HepG2 (cell line): ENCODE measurements at regions not wholly inside any gene's neighbourhood (a gene's known extent, or its start where the extent isn't known, plus 50 kb on each side); places are given as distances from the start of the nearest gene placed in this dataset.

Experiments
- ATAC-seq: fragments of 200-7000 bp; cut with Tn5 transposase; 3 replicates; pipeline ENCODE4 v1.9.1; 2020; ENCODE audit warnings: mild to moderate bottlenecking, moderate library complexity
- BruUV-seq: library from RNA; stranded (reverse); fragments of 400-500 nt; replicated peaks from 2 replicates; lab custom pipeline; 2021; lab: Mats Ljungman, UMichigan
- CTCF ChIA-PET: fragments of 300-600 bp; formaldehyde crosslinking; extraction: SDS; loops from one replicate; lab custom pipeline; 2021; ENCODE audit warnings: low total read pairs, inconsistent platforms, low intra/inter-chr PET ratio; lab: Yijun Ruan, JAX
- POLR2A ChIA-PET: fragments of 350-600 bp; sonication (Branson Sonifier 250); formaldehyde crosslinking; loops from one replicate; lab custom pipeline; 2020; ENCODE audit warnings: antibody characterized with exemption, inconsistent platforms; lab: Yijun Ruan, JAX
- DNase-seq: peaks from one replicate; pipeline ENCODE4 v3.0.0-alpha.2; 2015; ENCODE audit warnings: low spot score
- FAIRE-seq: peaks from 3 replicates; lab custom pipeline; 2011; peaks lifted over from hg19 to GRCh38; lab: Jason Lieb, UNC
- H2AFZ ChIP-seq: one replicate; pipeline ENCODE4 v1.6.1; 2011; ENCODE audit warnings: low read length, inconsistent platforms
- H3K27ac ChIP-seq: fragments of 300-600 bp; 3 replicates; pipeline ENCODE4 v1.8.0; 2011; ENCODE audit warnings: mixed run types, mild to moderate bottlenecking, mixed read lengths, low read length, inconsistent platforms; ENCODE audit not compliant: insufficient read depth; ENCODE audit errors: extremely low read length
- H3K27me3 ChIP-seq, 2 experiments: fragments of 200-600 bp in 1 of 2; 2 replicates in 1 of 2; 3 replicates in 1 of 2; pipeline versions ENCODE4 v1.6.0 to v1.8.0; 2011; ENCODE audit warnings: low read length in 2 of 2, mild to moderate bottlenecking in 2 of 2, moderate library complexity in 2 of 2, inconsistent platforms in 1 of 2; ENCODE audit not compliant: insufficient read depth in 2 of 2, control insufficient read depth in 1 of 2
- H3K36me3 ChIP-seq, 2 experiments: fragments of 200-600 bp in 1 of 2; replicated peaks in 1 of 2; 2 replicates in 1 of 2; 3 replicates in 1 of 2; pipeline versions ENCODE4 v1.5.1 to v1.8.0; 2011; ENCODE audit warnings: low read length in 2 of 2, inconsistent platforms in 1 of 2; ENCODE audit not compliant: insufficient read depth in 2 of 2, control insufficient read depth in 1 of 2
- H3K4me1 ChIP-seq: 2 replicates; pipeline ENCODE4 v1.5.1; 2012; ENCODE audit warnings: low read length, inconsistent platforms; ENCODE audit not compliant: insufficient read depth
- H3K4me2 ChIP-seq: 2 replicates; pipeline ENCODE4 v1.6.0; 2011; ENCODE audit warnings: low read depth, low read length, inconsistent platforms
- H3K4me3 ChIP-seq, 3 experiments: fragments of 200-600 bp in 1 of 3; sonication (generic), shearing (Covaris generic) in 1 of 3; replicated peaks in 1 of 3; 2 replicates each; pipeline ENCODE4 v1.5.1; 2011 to 2016; ENCODE audit warnings: low read length in 3 of 3, inconsistent platforms in 2 of 3, low read depth in 2 of 3, mild to moderate bottlenecking in 2 of 3, control low read depth in 1 of 3, mixed read lengths in 1 of 3; ENCODE audit not compliant: insufficient read depth in 1 of 3
- H3K79me2 ChIP-seq: one replicate; pipeline ENCODE4 v1.6.1; 2011; ENCODE audit warnings: low read length, inconsistent platforms; ENCODE audit not compliant: insufficient read depth
- H3K9ac ChIP-seq: 2 replicates; pipeline ENCODE4 v1.6.0; 2011; ENCODE audit warnings: mild to moderate bottlenecking, low read depth, low read length, inconsistent platforms; ENCODE audit not compliant: insufficient read depth
- H3K9me3 ChIP-seq: 2 replicates; pipeline ENCODE4 v1.5.1; 2012; ENCODE audit warnings: mild to moderate bottlenecking, low read length
- H4K20me1 ChIP-seq: 2 replicates; pipeline ENCODE4 v1.6.0; 2011; ENCODE audit warnings: inconsistent platforms, mild to moderate bottlenecking, low read length, moderate library complexity; ENCODE audit not compliant: insufficient read depth
- FOSL1 ChIP-seq: sonication (generic); formaldehyde crosslinking; IDR thresholded peaks from 2 replicates; pipeline ENCODE4 v1.9.0; 2021; ENCODE audit warnings: missing genetic modification reagents, borderline replicate concordance
- HDAC1 ChIP-seq: sonication (generic); formaldehyde crosslinking; IDR thresholded peaks from 2 replicates; pipeline ENCODE4 v1.5.1; 2020; ENCODE audit warnings: mild to moderate bottlenecking, missing genetic modification reagents
- MBNL3 ChIP-seq: fragments of 250-450 bp; sonication (Bioruptor Pico); conservative IDR thresholded peaks from 2 replicates; pipeline ENCODE4 v1.8.0; 2022; ENCODE audit warnings: mild to moderate bottlenecking, inconsistent platforms
- NFRKB ChIP-seq: fragments of 450-650 bp; IDR thresholded peaks from 2 replicates; pipeline ENCODE4 v1.6.1; 2017
- RAD51 ChIP-seq: fragments of 450-650 bp; IDR thresholded peaks from 2 replicates; pipeline ENCODE4 v1.6.1; 2016; ENCODE audit warnings: borderline replicate concordance
- ZMYM2 ChIP-seq: sonication (generic); formaldehyde crosslinking; IDR thresholded peaks from 2 replicates; pipeline ENCODE4 v1.8.0; 2022; ENCODE audit warnings: mild to moderate bottlenecking, missing genetic modification reagents
- ZNF574 ChIP-seq: sonication (generic); formaldehyde crosslinking; IDR thresholded peaks from 2 replicates; pipeline ENCODE4 v1.4.0; 2020; ENCODE audit warnings: missing genetic modification reagents
- WGBS: methylation state at CpG from one replicate; pipeline ENCODE4 v1.1.6; 2017; ENCODE audit warnings: low lambda C conversion rate; 5-methylcytosine and 5-hydroxymethylcytosine counted together
- in situ Hi-C: cut with HindIII; loops from 2 replicates; pipeline ENCODE4 v1.10.0; 2017; ENCODE audit warnings: low pct_unique_long_range_greater_than_20kb; ENCODE audit not compliant: extremely low pct_ligation_motif_present
- intact Hi-C: fragments of 100-400 bp; cut with micrococcal nuclease; formaldehyde crosslinking; loops from one replicate; pipeline ENCODE4 v1.10.0; 2022; ENCODE audit not compliant: unreplicated experiment

- TF ChIP-seq ZNF574 (CRISPR knock-in tag), result no peak
- no peak for TF ChIP-seq NFRKB
These were observed 133.8 kb upstream of the EMCN start (continued) for GRCh38 chr4:100651499-100652175.

- DNase-seq, result no peak
- H2AFZ ChIP-seq, result no peak overlapping the region
- H3K9me3 ChIP-seq, result no peaks in the 10 kb centered on the region
- POLR2A ChIA-PET, result no interaction called here
- no peak overlapping the region for H3K4me2 ChIP-seq
- H3K9ac ChIP-seq, result no peak overlapping the region
- no peak for ATAC-seq
- no peaks in the 10 kb centered on the region for H3K79me2 ChIP-seq
- BruUV-seq, result no TSS peak
- no peaks in the 10 kb centered on the region for H4K20me1 ChIP-seq
- FAIRE-seq, result no peak
- in situ Hi-C loops, result no loop called here
- TF ChIP-seq FOSL1, result no peak
- TF ChIP-seq RAD51, result no peak
- no peak for TF ChIP-seq MBNL3
- TF ChIP-seq ZMYM2 (CRISPR knock-in tag), result no peak
- TF ChIP-seq HDAC1 (CRISPR knock-in tag), result no peak
- TF ChIP-seq, all 625 proteins: peak for 0
- Histone ChIP-seq H3K4me3 (no peak overlapping the region), H3K27ac (no peak overlapping the region), H3K4me1 (no peaks in the 10 kb centered on the region), H3K36me3 (no peaks in the 10 kb centered on the region), H3K27me3 (no peaks in the 10 kb centered on the region)
- intact Hi-C loops, result no loop called here
- CTCF ChIA-PET, result no interaction called here
- 0% methylated on average over 1 of the region's 1 CpG for WGBS
These were observed 131.6 kb upstream of the EMCN start for GRCh38 chr4:100649417-100649816.
